NCI-H226 (cell line): ENCODE measurements at regions not wholly inside any gene's neighbourhood (a gene's known extent, or its start where the extent isn't known, plus 50 kb on each side); places are given as distances from the start of the nearest gene placed in this dataset.
"Not testable (repeated sequence)": the region's sequence is repeated elsewhere in the genome, so short reads cannot be mapped to it uniquely, and the experiment has no call there.

Source experiments
- DNase-seq: peaks from one replicate; pipeline ENCODE4 v3.0.0-alpha.2; 2015

DNA sequence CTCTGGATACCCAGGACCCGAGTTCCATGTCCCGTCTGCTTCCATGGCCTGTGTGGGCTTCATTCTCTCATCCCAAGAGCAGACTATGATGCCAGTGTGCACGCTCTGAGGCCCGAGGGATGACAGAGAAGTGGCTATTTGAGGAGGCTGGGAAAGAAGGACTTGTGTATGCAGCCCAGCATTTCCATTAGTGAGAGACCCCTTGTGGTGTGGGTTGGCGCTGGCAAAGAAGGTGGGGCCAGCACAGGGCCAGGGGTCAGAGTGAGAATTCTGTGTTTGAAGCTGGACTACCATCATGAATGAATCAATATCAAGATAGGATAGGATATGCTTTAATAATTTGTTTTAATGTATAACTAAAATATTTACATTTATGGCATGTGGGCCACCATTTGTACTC lies 200.8 kb downstream of the HIPK3 start:
- DNase-seq = no peak

DNA sequence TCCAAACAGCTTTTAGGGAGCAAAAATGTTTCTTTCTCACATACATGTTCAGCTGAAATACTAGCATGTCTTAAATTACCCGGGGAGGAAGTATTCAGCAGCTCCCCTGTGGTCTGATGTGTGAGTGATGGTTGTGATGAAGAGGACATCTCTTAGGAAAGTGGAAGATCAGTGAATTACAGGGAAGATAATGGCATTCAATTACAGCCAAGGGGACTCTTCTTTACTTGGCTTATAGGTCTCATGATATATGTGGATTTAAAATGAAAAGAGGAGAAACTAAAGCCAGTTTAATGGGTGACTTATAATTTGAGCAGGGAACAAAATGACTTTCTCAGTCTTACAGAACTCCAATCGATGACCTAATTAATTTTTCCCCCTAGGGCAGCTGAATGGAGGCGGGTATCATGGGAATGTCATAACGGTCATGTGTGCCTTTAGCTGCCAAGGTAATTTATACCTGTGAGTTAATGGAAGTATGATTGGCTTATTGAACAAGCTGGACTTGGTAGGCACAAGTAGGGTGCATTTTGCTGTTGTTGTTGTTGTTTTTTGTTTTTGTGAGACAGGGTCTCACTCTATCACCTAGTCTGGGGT lies 198.8 kb downstream of the HIPK3 start:
- DNase-seq = no peak

DNA sequence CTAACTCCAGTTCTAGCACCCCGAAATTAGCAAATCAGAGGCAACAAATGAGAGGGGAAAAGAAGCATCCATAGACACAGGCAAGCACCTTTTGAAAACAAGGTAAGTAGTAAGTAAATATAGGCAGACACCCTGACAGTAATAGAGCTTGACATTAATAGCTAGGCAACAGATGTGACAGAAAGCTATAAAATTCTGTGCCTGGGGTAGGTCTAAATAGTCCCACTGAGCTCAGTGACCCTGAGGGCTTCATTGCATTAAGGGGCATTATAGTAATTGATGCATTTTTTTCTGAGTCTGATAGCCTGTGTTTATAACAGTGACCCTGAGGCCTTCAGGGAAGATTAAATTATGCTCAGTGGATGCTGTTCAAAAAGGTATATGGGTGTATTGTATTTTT lies 197.1 kb downstream of the HIPK3 start:
- DNase-seq = no peak

DNA sequence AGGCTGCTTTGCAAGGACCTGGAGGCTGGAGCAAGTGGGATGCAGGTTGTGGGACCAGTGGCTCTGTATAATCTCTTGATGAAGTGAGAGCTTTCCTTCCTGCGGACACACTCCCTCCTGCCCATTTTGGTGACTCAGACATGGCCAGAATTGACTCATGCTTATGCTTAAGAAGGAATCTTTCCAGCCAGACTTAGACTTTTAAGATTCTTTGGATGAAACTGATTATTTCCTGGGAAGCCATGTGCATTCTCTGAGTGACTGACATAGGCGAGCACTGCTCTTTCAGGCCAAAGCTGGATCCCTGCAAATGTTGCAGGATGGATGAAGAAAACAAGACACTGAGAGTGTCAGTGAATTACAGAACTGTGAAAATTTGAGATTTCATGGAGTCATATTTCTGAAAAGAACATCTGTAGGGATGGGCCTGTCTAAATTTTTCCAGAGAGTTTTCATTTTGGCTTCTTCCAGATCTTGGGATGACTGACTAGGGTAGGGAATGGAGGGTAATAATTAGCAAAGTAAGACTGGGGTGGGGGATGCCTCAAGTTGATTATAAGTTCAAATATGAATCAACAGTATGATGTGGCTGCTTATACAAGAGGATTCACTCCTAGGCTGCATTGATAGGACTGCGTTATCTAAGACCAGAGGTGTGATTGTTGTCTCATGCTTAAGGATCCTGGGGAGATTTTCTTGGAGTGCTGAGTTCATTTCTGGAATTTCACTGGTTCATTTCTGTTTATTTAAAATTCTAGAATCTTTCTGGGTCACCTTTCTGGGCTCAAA lies 195.8 kb downstream of the HIPK3 start:
- DNase-seq = peak; percentile 85

DNA sequence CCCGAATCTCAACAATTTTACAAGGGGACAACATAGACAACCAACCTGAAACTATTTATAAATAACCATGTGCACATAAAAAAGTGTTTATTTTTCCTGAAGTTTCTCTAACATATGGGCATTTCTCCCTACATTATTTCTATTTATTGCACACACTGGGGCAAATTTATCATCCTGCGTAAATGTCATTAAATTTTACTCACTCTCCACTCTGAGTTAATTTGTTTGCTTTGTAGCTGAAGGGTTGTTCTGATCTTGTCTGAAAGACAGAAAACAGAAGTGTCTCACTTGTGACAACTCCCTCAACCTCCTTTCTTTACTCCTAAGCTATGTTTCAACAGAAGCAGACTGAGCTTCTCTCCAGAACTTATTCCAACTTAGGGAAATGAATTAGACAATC lies 194.2 kb downstream of the HIPK3 start:
- DNase-seq = no peak

DNA sequence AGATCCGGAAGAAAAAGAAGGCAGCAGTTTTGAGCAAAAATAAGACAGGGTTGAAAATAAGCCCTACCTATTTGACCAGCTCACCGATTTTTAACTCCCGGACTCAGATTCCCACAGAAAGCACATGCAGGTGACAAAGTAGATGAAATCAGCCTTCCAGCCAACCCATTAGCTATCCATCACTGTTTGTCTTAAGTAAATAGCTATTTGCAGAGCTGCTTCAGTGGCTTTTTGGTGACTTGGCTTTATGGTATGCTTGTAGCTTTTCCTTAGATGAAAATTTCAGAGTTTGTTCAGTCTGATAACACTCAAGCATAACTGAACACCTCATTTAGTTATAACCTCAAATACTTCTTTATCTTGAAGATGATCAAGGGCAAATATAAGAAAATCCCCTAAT lies 192.6 kb downstream of the HIPK3 start:
- no peak for DNase-seq

DNA sequence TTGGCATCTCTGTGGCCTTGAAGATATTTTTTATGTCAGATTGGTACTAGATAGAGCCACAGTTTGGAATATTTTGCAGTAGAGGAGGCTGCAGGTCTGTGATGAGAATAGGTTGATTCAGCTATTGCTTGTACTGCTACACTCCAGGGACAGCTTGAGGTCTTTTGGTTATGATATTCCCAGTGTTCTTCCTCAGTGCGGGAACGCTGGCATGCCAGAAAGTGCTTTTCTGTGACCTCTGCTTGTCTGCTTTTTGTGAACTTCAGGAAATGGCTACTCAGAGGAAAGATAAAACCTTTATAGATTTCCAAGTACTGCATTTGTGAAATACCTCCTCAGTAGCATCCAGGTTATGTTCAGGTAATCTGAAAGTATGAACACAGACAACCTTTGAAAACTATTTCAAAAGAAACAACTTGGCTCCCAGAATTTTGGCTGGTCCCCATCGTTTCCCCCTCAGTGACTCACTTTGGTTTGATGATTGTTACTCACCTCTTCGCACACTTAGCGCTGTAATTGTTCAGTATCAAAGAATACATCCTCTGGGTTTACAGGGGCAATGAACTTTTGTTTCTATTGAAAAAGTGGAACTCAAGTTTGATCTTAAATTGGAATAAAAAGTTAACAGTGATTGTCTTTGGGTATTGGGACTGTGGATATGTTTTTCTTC lies 191.4 kb downstream of the HIPK3 start:
- no peak for DNase-seq

DNA sequence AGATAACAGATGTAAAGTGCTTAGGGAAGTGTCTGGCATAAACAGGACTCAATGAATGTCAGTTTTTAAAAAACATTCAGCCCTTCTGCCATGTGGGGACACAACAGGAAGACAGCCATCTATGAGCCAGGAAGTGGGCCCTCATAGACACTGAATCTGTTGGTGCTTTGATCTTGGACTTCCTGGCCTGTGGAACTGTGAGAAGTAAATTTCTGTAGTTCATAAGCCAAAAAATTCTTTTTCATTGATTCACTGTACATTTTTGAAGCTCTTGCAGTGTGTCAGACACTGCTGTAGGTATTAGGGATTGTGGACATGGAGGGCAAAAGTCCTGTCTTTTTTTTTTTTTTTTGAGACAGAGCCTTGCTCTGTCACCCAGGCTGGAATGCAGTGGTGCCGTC lies 188.6 kb downstream of the HIPK3 start:
- no peak for DNase-seq

DNA sequence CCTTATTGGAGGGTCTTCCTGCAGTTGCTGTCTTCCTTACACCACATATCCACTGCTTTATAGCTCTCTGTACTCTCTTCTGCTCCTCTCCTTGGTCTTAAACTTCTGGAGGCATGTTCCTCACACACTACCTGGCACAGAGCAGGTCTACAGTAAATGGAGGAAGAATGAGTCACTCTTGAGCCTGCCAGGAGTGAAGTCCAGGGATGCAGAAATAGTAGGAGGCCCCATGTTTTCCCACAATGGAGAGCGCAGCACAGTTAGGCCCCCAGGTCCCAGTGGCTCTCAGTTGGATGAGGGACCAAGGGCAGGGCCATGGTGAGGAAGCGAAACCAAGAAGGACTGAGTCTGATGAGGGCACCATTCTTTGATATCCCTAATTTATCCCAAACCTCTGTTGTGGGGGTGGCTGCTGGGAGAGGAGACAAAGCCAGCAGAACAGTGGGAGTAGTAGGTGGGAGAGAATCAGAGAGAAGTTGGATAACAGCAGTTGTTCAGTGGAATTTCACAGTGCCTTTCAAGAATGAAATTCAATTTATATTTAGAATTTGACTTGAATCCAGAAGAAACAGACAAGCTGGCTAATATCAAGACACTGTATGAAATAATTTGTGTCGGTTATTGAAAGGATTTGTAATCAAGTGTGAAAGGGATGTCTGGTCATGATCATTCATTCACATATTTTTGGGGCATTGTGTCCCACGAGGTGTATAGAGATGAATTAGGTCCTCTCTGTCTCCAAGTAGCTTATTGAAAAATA lies 187.8 kb downstream of the HIPK3 start:
- peak; percentile 42 for DNase-seq

DNA sequence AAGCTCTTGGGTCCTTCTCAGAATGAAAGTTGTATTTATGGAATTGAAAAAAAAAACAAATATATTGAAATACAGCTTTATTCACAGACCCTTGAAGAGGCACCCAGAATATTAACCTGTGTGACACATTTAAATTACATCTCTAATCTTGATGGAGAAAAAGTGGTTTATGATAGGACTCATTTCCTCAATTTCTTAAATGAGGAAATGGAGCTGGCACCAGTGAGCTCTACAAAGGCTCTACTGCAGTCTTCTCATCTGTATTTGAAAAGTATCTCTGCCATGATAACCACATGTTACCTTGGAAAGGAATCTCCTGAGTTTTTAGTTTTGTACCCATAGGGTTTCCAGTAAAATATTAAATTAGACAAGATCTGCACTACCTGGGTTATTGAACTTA lies 186.5 kb downstream of the HIPK3 start:
- no peak for DNase-seq

DNA sequence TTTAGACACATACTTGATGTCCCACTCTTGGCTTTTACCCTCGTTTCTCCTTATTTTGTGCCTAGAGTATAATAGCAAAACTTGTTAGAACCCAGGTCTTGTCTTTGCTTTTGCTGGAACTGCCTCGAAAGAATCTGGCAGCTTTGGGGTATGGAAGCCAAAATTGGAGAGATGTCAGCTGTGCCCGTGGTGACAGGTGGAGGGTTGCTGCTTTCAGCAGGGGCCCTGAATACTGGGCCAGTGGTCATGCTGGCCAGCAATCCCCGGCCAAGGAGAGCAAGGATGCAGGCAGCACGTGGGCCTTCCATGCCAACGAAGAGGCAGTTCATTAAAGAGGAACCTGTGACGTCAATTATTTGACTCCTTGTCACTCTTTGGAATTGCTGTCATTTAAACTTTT lies 181.1 kb downstream of the HIPK3 start:
- no peak for DNase-seq

DNA sequence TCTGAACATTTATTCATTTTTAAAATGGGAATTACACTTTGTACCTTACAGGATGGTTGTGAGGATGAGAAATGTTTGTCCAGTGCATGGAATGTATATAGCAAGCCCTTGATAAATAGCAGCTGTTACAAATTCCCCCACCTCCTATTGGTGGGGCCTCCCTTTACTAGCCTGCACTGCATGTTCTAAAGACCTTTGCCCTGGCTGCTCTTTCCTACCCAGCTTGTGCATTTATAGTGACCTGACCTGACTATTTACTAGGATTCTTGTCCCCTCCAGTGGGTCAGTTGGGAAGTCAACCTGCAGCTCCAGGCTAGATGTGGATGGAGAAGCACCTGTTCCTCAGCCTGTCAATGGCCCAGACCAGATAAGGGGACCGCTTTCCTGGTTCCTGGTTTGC lies 180.3 kb downstream of the HIPK3 start:
- DNase-seq = no peak

DNA sequence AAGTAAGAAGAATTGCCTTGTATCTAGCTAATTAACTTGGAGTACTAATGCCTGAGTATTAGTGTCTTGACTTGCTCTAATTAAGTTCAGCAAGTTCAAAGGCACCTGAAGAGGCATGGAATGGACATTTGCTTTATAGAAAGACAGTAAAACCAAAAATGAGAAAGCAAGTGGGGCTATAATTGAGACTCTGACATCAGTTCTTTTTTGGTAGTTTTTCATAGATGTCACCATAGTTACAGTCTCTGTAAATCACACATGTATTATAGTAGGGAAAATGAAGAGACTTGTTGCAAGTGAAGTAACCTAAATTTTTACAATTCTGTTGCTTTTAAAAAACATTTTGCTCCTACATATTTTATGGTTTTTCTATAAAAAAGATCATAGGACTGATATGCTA lies 178.0 kb downstream of the HIPK3 start:
- DNase-seq = no peak

DNA sequence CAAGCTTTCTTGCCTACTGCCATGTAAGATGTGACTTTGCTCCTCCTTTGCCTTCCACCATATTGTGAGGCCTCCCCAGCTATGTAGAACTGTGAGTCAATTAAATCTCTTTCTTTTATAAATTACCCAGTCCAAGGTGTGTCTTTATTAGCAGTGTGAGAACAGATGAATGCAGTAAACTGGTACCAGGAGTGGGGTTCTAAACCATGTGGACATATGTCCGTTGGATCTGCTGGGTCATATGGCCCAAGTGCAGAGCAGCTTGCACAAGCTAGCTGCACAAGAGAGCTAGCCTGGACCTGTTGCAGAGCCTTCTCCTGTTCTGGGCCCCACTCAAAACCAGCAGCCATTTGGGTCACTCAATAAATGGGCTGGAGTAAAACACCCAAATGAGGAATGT lies 177.1 kb downstream of the HIPK3 start:
- no peak for DNase-seq

DNA sequence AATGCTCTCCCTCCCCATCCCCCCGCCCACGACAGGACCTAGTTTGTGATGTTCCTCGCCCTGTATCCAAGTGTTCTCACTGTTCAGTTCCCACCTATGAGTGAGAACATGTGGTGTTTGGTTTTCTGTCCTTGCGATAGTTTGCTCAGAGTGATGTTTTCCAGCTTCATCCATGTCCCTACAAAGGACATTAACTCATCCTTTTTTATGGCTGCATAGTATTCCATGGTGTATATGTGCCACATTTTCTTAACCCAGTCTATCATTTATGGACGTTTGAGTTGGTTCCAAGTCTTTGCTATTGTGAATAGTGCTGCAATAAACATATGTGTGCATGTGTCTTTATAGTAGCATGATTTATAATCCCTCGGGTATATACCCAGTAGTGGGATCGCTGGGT lies 171.3 kb downstream of the HIPK3 start:
- DNase-seq = not testable (repeated sequence)

DNA sequence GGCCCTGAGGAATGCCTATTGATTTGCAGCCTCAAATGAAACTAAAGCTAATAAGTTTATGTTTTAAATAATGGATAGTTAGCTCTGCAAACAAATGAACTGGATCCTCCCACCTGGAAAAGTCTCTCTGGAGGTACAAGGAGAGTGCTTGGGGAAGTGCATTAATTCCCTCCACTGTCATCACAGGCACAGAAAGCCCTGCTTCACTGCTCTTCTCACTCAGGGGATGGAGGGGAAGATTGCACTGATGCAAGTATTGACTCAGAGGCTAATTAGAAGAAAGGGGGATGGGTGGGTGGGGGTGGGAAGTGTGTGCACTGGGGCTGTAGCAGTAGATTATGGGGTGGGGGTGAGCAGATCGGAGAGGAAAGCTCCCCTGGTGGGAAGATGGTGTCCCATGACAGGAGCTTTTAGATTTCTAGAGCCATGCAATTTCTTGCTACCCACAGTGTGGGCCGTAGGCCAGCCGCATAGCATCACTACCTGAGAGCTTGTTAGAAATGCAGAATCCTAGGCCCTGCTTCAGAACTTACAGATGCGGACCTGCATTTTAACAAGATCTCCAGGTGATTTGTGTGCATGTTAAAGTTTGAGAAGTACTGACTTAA lies 163.9 kb downstream of the HIPK3 start:
- no peak for DNase-seq

DNA sequence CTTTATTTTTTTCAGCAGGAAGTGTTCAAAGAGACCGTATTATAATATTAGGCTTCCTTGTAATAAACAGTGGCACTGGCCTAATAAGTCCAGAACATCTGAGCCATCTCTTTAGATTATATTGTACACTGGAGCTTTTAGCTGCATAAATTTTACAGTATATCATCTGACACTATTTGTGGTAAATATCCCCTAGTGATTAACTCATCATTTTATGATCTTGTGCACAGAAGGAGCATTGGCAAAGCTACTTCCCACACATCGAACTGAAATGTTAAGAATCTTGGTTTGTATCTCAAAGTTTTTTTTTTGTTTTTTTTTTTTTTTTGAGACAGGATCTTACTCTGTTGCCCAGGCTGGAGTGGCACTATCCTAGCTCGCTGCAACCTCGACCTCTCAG lies 162.7 kb downstream of the HIPK3 start:
- DNase-seq = no peak

DNA sequence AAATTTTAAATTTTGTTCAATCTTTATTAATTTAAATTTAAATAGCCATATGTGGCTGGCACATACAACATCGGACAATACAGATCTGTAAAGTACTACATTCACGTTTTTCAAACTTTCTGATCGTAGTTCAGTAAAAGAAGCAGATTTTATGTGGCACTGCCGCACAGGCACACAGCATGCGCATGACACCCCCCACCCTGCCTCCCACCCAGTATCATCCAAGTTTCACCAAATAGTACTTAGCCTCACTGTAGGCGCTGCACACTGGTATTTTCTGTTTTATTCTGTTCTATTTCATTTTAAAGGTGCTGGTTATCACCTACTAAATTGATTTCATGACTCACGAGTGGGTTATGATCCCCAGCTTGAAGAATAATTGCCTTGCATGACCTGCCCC lies 159.9 kb downstream of the HIPK3 start:
- no peak for DNase-seq

DNA sequence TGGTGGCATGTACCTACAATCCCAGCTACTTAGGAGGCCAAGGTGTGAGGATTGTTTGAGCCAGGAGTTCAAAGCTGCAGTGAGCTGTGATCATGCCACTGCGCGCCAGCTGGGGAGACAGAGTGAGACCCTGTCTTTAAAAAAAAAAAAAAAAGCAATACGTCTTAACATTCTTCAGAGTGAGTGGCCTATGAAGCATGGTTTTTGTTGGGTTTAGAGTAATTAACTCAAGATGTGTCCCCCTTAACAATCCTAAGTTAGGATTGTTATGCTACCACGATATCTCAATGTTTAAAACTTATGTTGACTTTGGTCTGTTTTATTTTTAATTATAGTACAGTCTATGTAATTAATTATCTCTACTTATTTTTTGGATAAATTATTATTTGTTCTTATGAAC lies 156.1 kb downstream of the HIPK3 start:
- no peak for DNase-seq

DNA sequence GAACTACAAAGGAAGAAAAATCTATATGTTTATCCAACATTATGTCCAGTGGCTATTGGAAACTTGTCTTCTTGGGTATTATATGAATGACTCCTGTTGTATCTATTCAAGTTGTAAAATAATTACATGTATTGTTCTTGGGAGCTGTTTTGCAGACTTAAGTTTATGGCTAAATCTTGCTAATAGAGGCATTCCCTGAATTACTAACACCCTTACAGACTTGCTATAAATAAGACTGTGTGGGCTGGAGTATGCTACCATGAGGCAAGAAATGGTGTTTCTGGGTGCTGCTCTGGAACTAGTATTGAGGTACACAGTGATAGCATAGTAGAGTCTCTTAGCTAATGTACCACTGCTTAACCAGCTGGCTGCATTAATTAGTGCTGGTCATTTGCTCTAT lies 155.1 kb downstream of the HIPK3 start:
- no peak for DNase-seq

DNA sequence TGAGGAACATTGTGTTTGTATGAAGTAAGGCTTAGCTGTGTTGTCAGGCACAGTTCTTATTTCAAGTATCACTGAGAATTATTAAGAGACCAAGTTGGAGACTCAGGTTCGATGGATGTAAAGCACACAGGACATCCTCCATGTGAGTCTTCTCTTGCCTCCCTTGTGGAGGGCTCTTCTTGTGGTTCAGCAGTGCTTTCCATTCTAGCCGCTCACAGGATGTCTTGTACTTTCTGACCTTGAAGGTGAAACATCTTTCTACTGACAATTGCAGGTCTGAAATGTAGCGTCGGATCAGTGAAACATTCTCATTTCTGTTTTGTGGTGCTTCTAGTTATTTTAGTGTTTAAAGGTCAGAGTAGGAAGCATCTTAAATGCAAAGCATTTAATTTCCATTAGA lies 154.6 kb downstream of the HIPK3 start:
- DNase-seq = no peak

DNA sequence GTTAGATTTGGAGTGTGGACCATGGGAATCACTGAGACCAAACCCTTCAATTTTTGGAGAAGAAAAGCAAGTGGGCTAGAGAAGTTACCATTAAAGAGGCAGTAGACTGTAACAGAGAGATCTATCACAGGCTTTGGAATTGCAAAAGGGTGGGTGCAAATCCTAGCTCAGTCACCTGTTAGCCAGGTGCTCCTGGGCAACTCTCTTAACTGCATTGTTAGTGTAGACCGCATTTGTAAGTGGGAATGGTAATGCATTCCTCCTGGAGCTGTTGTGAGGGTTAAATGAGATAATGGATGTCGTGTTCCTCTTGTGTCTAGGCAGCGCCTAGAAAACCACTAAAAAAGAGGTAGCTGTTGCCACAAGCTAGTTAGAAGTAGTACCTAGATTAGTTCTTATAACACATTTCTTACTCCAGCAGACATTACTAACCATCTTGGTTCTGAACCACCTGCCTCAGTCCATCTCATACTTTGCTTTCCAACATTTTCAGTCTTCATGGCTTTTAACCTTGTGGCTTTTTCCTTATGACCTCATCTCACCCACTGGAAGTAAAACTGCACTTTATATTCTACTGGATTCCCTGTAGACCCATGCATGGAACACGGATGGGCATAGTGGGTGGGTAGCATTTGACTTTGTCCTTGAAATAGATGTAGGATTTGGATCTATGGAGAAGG lies 153.0 kb downstream of the HIPK3 start:
- DNase-seq = no peak
